ENCODE measurements at regions not wholly inside any gene's neighbourhood (a gene's known extent, or its start where the extent isn't known, plus 50 kb on each side); places are given as distances from the start of the nearest gene placed in this dataset.
"Not testable (repeated sequence)": the region's sequence is repeated elsewhere in the genome, so short reads cannot be mapped to it uniquely, and the experiment has no call there.

GRCh38 chr13:112159575-112160547, 92.9 kb downstream of the SOX1 start:
- H3K27me3 ChIP-seq, result no peaks in the 10 kb centered on the region
- no peak overlapping the region for H3K4me3 ChIP-seq
- H3K27ac ChIP-seq, result no peak overlapping the region
- no peaks in the 10 kb centered on the region for H3K36me3 ChIP-seq
- TF ChIP-seq CTCF (IDR thresholded peaks at IDR 0.05), result no peak
- H3K9me3 ChIP-seq, result peaks cover 3% of the 10 kb centered on the region in 2 donors
- no peaks in the 10 kb centered on the region for H3K4me1 ChIP-seq
- intact Hi-C loops (cut with DNase I), result no loop called here
- no peak for DNase-seq (ENCODE audit: low spot score in 2 of 2)

GRCh38 chr13:112160558-112160957, 93.6 kb downstream of the SOX1 start:
- Histone ChIP-seq H3K36me3 (no peaks in the 10 kb centered on the region), H3K27ac (no peak overlapping the region), H3K4me3 (no peak overlapping the region), H3K4me1 (no peaks in the 10 kb centered on the region), H3K27me3 (no peaks in the 10 kb centered on the region), H3K9me3 (peaks cover 3% of the 10 kb centered on the region in 2 donors)
- no peak for TF ChIP-seq CTCF (IDR thresholded peaks at IDR 0.05)
- intact Hi-C loops (cut with DNase I), result no loop called here
- DNase-seq (ENCODE audit: low spot score in 2 of 2), result no peak

- H3K9me3 ChIP-seq, result peaks cover 3% of the 10 kb centered on the region in 2 donors
- no peak for TF ChIP-seq CTCF (IDR thresholded peaks at IDR 0.05)
- intact Hi-C loops (cut with DNase I), result no loop called here
- H3K4me1 ChIP-seq, result no peaks in the 10 kb centered on the region
- H3K4me3 ChIP-seq, result no peak overlapping the region
- no peak overlapping the region for H3K27ac ChIP-seq
- DNase-seq (ENCODE audit: low spot score in 2 of 2), result no peak
- H3K36me3 ChIP-seq, result no peaks in the 10 kb centered on the region
- no peaks in the 10 kb centered on the region for H3K27me3 ChIP-seq
Measured at GRCh38 chr13:112161521-112162301, 94.8 kb downstream of the SOX1 start.

GRCh38 chr13:112163691-112164660, 97.0 kb downstream of the SOX1 start:
- DNase-seq (ENCODE audit: low spot score in 2 of 2); H3K27ac ChIP-seq; H3K36me3 ChIP-seq; H3K9me3 ChIP-seq; intact Hi-C loops (cut with DNase I); H3K4me3 ChIP-seq; H3K4me1 ChIP-seq; H3K27me3 ChIP-seq: not testable (repeated sequence)

- H3K9me3 ChIP-seq, result peaks cover 0 to 3% of the 10 kb centered on the region in 2 donors
- DNase-seq (ENCODE audit: low spot score in 2 of 2), result no peak
- H3K4me1 ChIP-seq, result no peaks in the 10 kb centered on the region
- TF ChIP-seq CTCF (IDR thresholded peaks at IDR 0.05), result no peak
- no peak overlapping the region for H3K27ac ChIP-seq
- no peaks in the 10 kb centered on the region for H3K36me3 ChIP-seq
- no peak overlapping the region for H3K4me3 ChIP-seq
- no peaks in the 10 kb centered on the region for H3K27me3 ChIP-seq
- intact Hi-C loops (cut with DNase I), result no loop called here
Measured at GRCh38 chr13:112165712-112166111, 98.8 kb downstream of the SOX1 start.
